GM18951 (cell line): ENCODE measurements at regions not wholly inside any gene's neighbourhood (a gene's known extent, or its start where the extent isn't known, plus 50 kb on each side); places are given as distances from the start of the nearest gene placed in this dataset.
"Not testable (repeated sequence)": the region's sequence is repeated elsewhere in the genome, so short reads cannot be mapped to it uniquely, and the experiment has no call there.

Experiments
- POLR2A ChIP-seq: IDR thresholded peaks from 4 replicates; pipeline ENCODE4 v1.6.1; 2011; ENCODE audit warnings: mild to moderate bottlenecking; ENCODE audit not compliant: insufficient read length, insufficient read depth; ENCODE audit errors: extremely low read depth
- in situ Hi-C: fragments of 300-500 bp; cut with MboI; formaldehyde crosslinking; loops from one replicate; pipeline ENCODE4 v1.12.0; 2022; ENCODE audit warnings: low sequenced_read_pairs, mixed read lengths, inconsistent platforms; ENCODE audit not compliant: unreplicated experiment

- in situ Hi-C loops = not testable (repeated sequence)
Observed at GRCh38 chr4:74505355-74505978, 60.5 kb downstream of the AREG start.

GRCh38 chr4:74509363-74509762, 64.4 kb downstream of the AREG start:
- in situ Hi-C loops = not testable (repeated sequence)

- in situ Hi-C loops = no loop called here
- no peak for TF ChIP-seq POLR2A
Observed at GRCh38 chr4:74516303-74516702, 71.4 kb downstream of the AREG start.

- in situ Hi-C loops = no loop called here
- TF ChIP-seq POLR2A = no peak
Observed at GRCh38 chr4:74517996-74518395, 73.1 kb downstream of the AREG start.

DNA sequence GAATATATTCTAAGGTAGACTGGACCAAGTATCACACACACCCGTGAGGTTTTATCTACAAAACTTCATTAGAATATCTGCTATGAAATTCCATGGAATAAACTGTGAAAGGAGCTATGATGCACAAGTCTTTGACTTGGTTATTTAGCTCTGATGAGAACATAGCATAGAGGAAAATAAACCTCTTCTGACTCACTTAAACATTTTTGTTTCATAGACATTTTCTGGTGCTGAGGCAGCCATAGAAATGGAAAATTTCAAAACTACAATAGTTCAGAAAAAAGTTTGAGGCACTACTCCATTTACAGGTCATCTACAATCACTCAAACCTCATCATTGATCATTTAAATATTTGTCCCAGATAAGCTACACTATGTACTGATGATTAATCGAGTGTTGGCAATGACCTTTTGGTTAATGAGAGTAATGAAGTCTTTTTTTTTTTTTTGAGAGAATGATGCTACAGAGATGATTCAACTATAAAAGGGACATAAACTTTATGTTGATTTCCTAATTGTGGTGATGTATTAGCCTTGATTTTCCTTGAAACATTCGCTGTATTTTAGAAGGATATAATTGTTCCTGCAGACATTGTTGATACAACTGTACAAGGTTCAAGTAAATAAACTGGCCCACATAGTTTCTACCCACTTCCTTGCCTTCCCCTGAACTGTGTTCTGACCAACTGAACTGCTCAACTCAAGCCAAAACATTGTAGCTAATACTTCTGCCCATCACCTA, 77.5 kb downstream of the AREG start:
- TF ChIP-seq POLR2A = no peak
- in situ Hi-C loops = no loop called here

DNA sequence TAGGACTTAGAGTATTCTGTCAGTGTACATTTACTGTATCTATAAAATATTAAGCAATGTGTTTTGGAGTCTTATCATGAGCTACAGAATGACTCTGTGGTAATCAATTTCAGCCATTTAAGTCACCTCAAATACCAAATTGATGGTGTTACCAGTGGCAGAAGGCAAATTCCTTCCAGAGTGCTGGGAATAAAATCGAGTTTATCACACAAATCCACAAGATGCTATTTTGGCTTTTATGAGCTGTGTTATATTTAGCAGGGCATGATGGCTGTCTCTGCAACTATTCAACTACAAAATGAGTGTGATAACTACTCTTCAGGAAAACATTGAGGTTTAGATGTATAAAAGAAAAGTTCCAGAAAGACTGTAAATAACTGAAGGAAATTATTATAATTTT, 78.2 kb downstream of the AREG start:
- TF ChIP-seq POLR2A = no peak
- in situ Hi-C loops = no loop called here

GRCh38 chr4:74524985-74525384, 80.0 kb downstream of the AREG start:
- in situ Hi-C loops = loop anchor here (25.0 kb wide), 1 partner anchor 338 kb away; no protein-coding TSS in a partner anchor
- TF ChIP-seq POLR2A = no peak

DNA sequence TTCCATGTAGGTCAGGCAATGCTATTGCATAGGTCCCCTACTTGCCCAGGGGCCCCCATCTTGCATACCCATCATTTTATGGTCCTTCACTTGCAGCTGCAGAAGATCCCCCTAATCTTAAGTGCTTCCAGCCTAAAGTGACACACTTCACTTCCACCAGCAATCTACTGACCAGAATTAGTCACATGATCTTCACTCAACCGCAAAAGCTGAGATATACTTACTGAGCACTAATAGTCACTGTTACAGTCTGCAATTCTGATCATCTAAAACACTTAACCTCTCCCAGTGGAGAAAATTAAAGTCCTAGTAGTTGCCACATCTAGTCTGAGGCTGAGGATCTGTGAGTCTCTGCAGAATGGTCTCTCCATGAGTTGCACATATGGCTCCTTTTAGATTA, 82.1 kb downstream of the AREG start:
- in situ Hi-C loops = loop anchor here (25.0 kb wide), 1 partner anchor 340 kb away; no protein-coding TSS in a partner anchor
- TF ChIP-seq POLR2A = no peak

DNA sequence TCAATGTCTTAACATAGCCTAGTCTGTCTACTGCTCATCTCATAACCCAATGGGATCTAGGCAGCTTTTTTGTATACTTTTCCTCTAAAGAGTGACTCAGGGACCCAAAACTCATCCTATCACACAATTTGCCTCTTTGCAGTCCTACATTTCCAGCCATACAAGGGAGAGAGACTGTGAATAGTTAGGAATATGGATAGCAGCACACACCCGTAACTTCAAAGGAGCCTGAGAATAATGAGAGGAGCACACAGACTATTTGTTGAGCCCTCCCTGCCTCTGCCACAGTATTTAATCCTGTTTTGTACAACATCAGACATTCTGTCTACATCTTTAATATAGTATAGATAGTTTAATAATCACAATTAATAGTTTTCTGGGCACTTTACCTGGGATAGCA, 83.2 kb downstream of the AREG start:
- TF ChIP-seq POLR2A = no peak
- in situ Hi-C loops = loop anchor here (25.0 kb wide), 1 partner anchor 341 kb away; no protein-coding TSS in a partner anchor

GRCh38 chr4:74529284-74530041, 84.5 kb downstream of the AREG start:
- in situ Hi-C loops = loop anchor here (25.0 kb wide), 1 partner anchor 342 kb away; no protein-coding TSS in a partner anchor
- no peak for TF ChIP-seq POLR2A

DNA sequence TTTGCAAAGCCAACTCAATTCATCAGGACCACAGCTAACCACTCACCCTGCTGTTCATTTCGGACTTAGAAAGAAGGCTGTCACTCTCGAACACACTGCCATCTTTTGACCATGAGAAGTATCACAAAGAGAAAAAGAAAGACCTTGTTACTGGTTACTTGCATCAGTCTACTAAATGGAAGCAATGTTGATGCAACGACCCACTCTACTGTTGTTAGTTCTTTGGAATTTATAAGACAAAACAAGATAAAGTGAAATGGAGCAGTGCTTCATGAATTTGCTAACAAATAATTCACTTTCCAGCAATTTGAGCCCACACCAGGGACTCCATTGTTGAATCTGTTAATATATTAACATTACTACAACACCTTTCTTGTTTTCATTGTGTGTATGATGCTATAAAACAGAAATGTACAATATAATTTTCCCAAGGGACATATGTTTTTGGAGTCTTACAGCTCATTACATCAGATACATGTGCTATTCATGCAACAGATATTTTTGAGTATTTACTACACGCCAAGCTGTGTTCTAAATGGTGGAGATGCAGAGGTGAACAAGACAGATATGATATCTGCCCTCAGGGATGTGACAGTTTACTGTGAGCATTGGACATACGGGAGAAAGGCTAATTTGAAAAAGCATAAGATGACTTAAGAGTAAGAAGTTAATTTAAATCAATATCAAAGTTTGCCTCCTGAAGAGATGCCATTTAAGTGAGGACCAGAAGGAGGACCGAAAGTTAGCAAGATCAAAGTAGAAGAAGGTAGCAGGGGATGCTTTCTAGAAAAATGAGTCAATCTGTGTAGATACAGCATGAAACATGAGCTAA, 87.2 kb downstream of the AREG start:
- no peak for TF ChIP-seq POLR2A
- in situ Hi-C loops = loop anchor here (25.0 kb wide), 1 partner anchor 345 kb away; no protein-coding TSS in a partner anchor

DNA sequence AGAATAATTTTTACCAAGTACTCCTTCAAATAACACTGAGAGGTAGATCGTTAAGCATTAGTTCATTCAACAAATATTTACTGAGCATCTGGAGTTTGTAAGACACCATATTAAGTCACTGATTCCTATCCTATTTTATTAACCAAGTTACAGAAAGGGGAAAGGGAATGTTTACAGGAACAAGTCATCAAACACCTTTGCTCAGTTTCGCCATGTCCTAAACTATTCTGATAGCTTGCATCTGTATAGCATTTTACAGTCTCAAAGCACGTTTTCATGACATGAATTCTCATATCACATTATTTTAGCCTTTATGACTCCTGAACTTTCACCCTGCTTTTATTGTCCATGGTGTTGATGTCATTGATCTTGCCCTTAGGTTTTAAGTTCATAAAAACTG, 89.2 kb downstream of the AREG start:
- in situ Hi-C loops = loop anchor here (25.0 kb wide), 1 partner anchor 347 kb away; no protein-coding TSS in a partner anchor
- TF ChIP-seq POLR2A = no peak

GRCh38 chr4:74534936-74535335, 90.0 kb downstream of the AREG start:
- no peak for TF ChIP-seq POLR2A
- in situ Hi-C loops = loop anchor here (25.0 kb wide), 1 partner anchor 348 kb away; no protein-coding TSS in a partner anchor
